ENCODE measurements at regions not wholly inside any gene's neighbourhood (a gene's known extent, or its start where the extent isn't known, plus 50 kb on each side); places are given as distances from the start of the nearest gene placed in this dataset.

- no peak overlapping the region for H2AFZ ChIP-seq (ENCODE audit: low read length)
- no peak overlapping the region for H3K4me3 ChIP-seq (ENCODE audit: low read depth, low read length, poor library complexity, severe bottlenecking)
- 0 out of 2 replicates have a peak, but pooled peaks cover 3% of the 10 kb centered on the region for H3F3A ChIP-seq (ENCODE audit: insufficient read depth, low read length)
- H3K9me2 ChIP-seq (ENCODE audit: low read depth, low read length), result no peaks in the 10 kb centered on the region
- H4K20me1 ChIP-seq (ENCODE audit: insufficient read depth, low read length), result no peaks in the 10 kb centered on the region
- TF ChIP-seq CTCF (IDR thresholded peaks at IDR 0.05; ENCODE audit: low read length) (no peak), EZH2 (IDR thresholded peaks at IDR 0.05; ENCODE audit: borderline replicate concordance, low read length) (no peak)
- H3K9me3 ChIP-seq (ENCODE audit: low read length), result 0 out of 2 replicates have a peak, but pooled peaks cover 2% of the 10 kb centered on the region
- no peaks in the 10 kb centered on the region for H3K27me3 ChIP-seq (ENCODE audit: insufficient read depth, low read length)
- no peak overlapping the region for H3K27ac ChIP-seq (ENCODE audit: low read depth, low read length, poor library complexity, severe bottlenecking)
- no peak overlapping the region for H3K4me2 ChIP-seq (ENCODE audit: low read length)
- H3K79me2 ChIP-seq (ENCODE audit: insufficient read depth, low read length), result no peaks in the 10 kb centered on the region
- H3K4me1 ChIP-seq (ENCODE audit: insufficient read depth, low read length, severe bottlenecking), result no peaks in the 10 kb centered on the region
- no peaks in the 10 kb centered on the region; the same call in 1 of the 2 replicates for H3K36me3 ChIP-seq (ENCODE audit: insufficient read depth, low read length)
- H3K9ac ChIP-seq (ENCODE audit: low read length), result no peak overlapping the region
Measured at GRCh38 chr14:71632440-71632946, 299.7 kb upstream of the RGS6 start.

GRCh38 chr14:71636076-71636475, 296.2 kb upstream of the RGS6 start:
- Histone ChIP-seq H3F3A (ENCODE audit: insufficient read depth, low read length) (no peaks in the 10 kb centered on the region), H3K4me3 (ENCODE audit: low read depth, low read length, poor library complexity, severe bottlenecking) (no peak overlapping the region), H3K9ac (ENCODE audit: low read length) (no peak overlapping the region), H3K27ac (ENCODE audit: low read depth, low read length, poor library complexity, severe bottlenecking) (no peak overlapping the region), H3K27me3 (ENCODE audit: insufficient read depth, low read length) (no peaks in the 10 kb centered on the region), H3K4me1 (ENCODE audit: insufficient read depth, low read length, severe bottlenecking) (no peaks in the 10 kb centered on the region), H2AFZ (ENCODE audit: low read length) (no peak overlapping the region), H4K20me1 (ENCODE audit: insufficient read depth, low read length) (no peaks in the 10 kb centered on the region), H3K4me2 (ENCODE audit: low read length) (no peak overlapping the region), H3K9me2 (ENCODE audit: low read depth, low read length) (no peaks in the 10 kb centered on the region), H3K9me3 (ENCODE audit: low read length) (0 out of 2 replicates have a peak, but pooled peaks cover 2% of the 10 kb centered on the region), H3K79me2 (ENCODE audit: insufficient read depth, low read length) (no peaks in the 10 kb centered on the region), H3K36me3 (ENCODE audit: insufficient read depth, low read length) (no peaks in the 10 kb centered on the region; the same call in 1 of the 2 replicates)
- TF ChIP-seq EZH2 (IDR thresholded peaks at IDR 0.05; ENCODE audit: borderline replicate concordance, low read length) (no peak), CTCF (IDR thresholded peaks at IDR 0.05; ENCODE audit: low read length) (no peak)

GRCh38 chr14:71636820-71637471, 295.3 kb upstream of the RGS6 start:
- Histone ChIP-seq H3K9me3 (ENCODE audit: low read length) (0 out of 2 replicates have a peak, but pooled peaks cover 2% of the 10 kb centered on the region), H3K27me3 (ENCODE audit: insufficient read depth, low read length) (no peaks in the 10 kb centered on the region), H3K4me2 (ENCODE audit: low read length) (no peak overlapping the region), H3K9me2 (ENCODE audit: low read depth, low read length) (no peaks in the 10 kb centered on the region), H3K9ac (ENCODE audit: low read length) (no peak overlapping the region), H3F3A (ENCODE audit: insufficient read depth, low read length) (no peaks in the 10 kb centered on the region), H3K4me1 (ENCODE audit: insufficient read depth, low read length, severe bottlenecking) (no peaks in the 10 kb centered on the region), H3K4me3 (ENCODE audit: low read depth, low read length, poor library complexity, severe bottlenecking) (no peak overlapping the region), H3K79me2 (ENCODE audit: insufficient read depth, low read length) (no peaks in the 10 kb centered on the region), H2AFZ (ENCODE audit: low read length) (no peak overlapping the region), H3K27ac (ENCODE audit: low read depth, low read length, poor library complexity, severe bottlenecking) (no peak overlapping the region), H4K20me1 (ENCODE audit: insufficient read depth, low read length) (no peaks in the 10 kb centered on the region), H3K36me3 (ENCODE audit: insufficient read depth, low read length) (no peaks in the 10 kb centered on the region; the same call in 1 of the 2 replicates)
- no peak for TF ChIP-seq EZH2 (IDR thresholded peaks at IDR 0.05; ENCODE audit: borderline replicate concordance, low read length)
- no peak for TF ChIP-seq CTCF (IDR thresholded peaks at IDR 0.05; ENCODE audit: low read length)

All from OCI-LY1 (cell line).